H1 (cell line): ENCODE measurements at regions not wholly inside any gene's neighbourhood (a gene's known extent, or its start where the extent isn't known, plus 50 kb on each side); places are given as distances from the start of the nearest gene placed in this dataset.

ENCODE experiments used
- ATF2 ChIP-seq: IDR thresholded peaks from 2 replicates; pipeline ENCODE4 v1.6.1; 2012; ENCODE audit warnings: low read length, inconsistent platforms
- BRCA1 ChIP-seq: IDR thresholded peaks from 2 replicates; pipeline ENCODE4 v1.6.1; 2012; ENCODE audit warnings: low read depth, low read length, improper control_type of control experiment
- EP300 ChIP-seq, 2 experiments: IDR thresholded peaks; 1 replicate in 1 of 2; 2 replicates in 1 of 2; pipeline ENCODE4 v1.6.1; 2011 to 2012; ENCODE audit warnings: low read depth in 2 of 2, low read length in 2 of 2, mild to moderate bottlenecking in 2 of 2, borderline replicate concordance in 1 of 2, inconsistent platforms in 1 of 2, moderate library complexity in 1 of 2

- TF ChIP-seq EP300 (IDR thresholded peaks at IDR 0.05; ENCODE audit: borderline replicate concordance in 1 of 2, low read depth in 2 of 2, low read length in 2 of 2) (no peak), ATF2 (no peak), BRCA1 (no peak)
Measured at GRCh38 chr6:156197513-156197912, 579.7 kb upstream of the ARID1B start (continued).
